ENCODE measurements at regions not wholly inside any gene's neighbourhood (a gene's known extent, or its start where the extent isn't known, plus 50 kb on each side); places are given as distances from the start of the nearest gene placed in this dataset.

DNA sequence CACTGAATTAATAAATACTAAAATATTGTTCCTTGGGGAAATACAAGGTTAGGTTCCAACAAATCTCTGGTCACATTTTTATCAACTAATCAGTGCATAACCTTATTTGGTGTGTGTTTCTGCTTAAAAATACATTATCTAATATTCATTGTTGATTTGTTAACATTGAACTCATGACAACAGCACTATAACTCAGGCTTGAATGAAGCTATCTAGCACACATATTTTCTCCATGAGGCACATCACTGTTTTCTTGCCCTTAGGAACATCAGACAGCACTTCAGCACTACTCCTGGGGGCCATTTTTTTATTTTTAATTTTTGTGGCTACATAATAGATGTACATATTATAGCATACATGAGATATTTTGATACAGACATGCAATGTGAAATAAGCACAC lies 277.2 kb upstream of the NT5E start:
- no TSS peak for BruUV-seq (replicated peaks)
- no peak overlapping the region for H3K4me3 ChIP-seq

More for the DNA sequence above, 277.2 kb upstream of the NT5E start:
- in situ Hi-C loops (cut with MboI), result no loop called here
- Histone ChIP-seq H3K9me1 (ENCODE audit: control insufficient read depth, insufficient read depth, low read length) (no peaks in the 10 kb centered on the region), H3K9ac (ENCODE audit: insufficient read depth in 1 of 2, low read depth in 2 of 2, low read length in 2 of 2) (no peak overlapping the region), H3K79me2 (ENCODE audit: control insufficient read depth, insufficient read depth, low read length) (no peaks in the 10 kb centered on the region), H3K36me3 (ENCODE audit: control insufficient read depth, insufficient read depth, low read length) (no peaks in the 10 kb centered on the region), H3K27ac (ENCODE audit: extremely low read depth, low read depth, low read length) (no peak overlapping the region), H3K27me3 (ENCODE audit: control insufficient read depth in 2 of 2, insufficient read depth in 2 of 2, low read length in 2 of 2) (no peaks in the 10 kb centered on the region), H3K4me2 (ENCODE audit: insufficient read depth, low read length) (no peak overlapping the region), H4K20me1 (replicated peaks; ENCODE audit: control insufficient read depth, insufficient read depth, low read length) (no peaks in the 10 kb centered on the region), H3K4me1 (replicated peaks in 1 of 2; ENCODE audit: control insufficient read depth in 2 of 2, insufficient read depth in 2 of 2, low read length in 2 of 2) (no peaks in the 10 kb centered on the region), H3K9me3 (replicated peaks; ENCODE audit: control insufficient read depth, insufficient read depth, low read depth, low read length) (no peaks in the 10 kb centered on the region), H2AFZ (ENCODE audit: low read depth, low read length) (no peak overlapping the region)
- no peak for ATAC-seq
- FAIRE-seq, result no peak
- intact Hi-C loops (cut with micrococcal nuclease), result no loop called here
- no peak for DNase-seq (ENCODE audit: extremely low read depth in 1 of 4, low spot score in 3 of 4)
- POLR2A ChIA-PET, result no interaction called here
- no peak for TF ChIP-seq FOSL1 (tag; conservative IDR thresholded peaks at IDR 0.05)
- no peak for TF ChIP-seq SMC3 (conservative IDR thresholded peaks at IDR 0.05; ENCODE audit: insufficient read depth, low read depth, low read length)
- TF ChIP-seq GTF2F1 (IDR thresholded peaks at IDR 0.05; ENCODE audit: low read depth, low read length), result no peak
- no peak for TF ChIP-seq SRSF9 (IDR thresholded peaks at IDR 0.05; ENCODE audit: borderline replicate concordance, low read depth, low read length)
- no peak for TF ChIP-seq NFYB (IDR thresholded peaks at IDR 0.05; ENCODE audit: extremely low read depth, insufficient read length)
- no peak for TF ChIP-seq KLF1 (tag; IDR thresholded peaks at IDR 0.05)
- no peak for TF ChIP-seq FOXA3 (CRISPR knock-in tag; conservative IDR thresholded peaks at IDR 0.05 in 1 of 2, IDR thresholded peaks at IDR 0.05 in 1 of 2)
- TF ChIP-seq, protein P1, sequence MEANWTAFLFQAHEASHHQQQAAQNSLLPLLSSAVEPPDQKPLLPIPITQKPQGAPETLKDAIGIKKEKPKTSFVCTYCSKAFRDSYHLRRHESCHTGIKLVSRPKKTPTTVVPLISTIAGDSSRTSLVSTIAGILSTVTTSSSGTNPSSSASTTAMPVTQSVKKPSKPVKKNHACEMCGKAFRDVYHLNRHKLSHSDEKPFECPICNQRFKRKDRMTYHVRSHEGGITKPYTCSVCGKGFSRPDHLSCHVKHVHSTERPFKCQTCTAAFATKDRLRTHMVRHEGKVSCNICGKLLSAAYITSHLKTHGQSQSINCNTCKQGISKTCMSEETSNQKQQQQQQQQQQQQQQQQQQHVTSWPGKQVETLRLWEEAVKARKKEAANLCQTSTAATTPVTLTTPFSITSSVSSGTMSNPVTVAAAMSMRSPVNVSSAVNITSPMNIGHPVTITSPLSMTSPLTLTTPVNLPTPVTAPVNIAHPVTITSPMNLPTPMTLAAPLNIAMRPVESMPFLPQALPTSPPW (CRISPR knock-in tag; IDR thresholded peaks at IDR 0.05), result no peak
- TF ChIP-seq ARNT (IDR thresholded peaks at IDR 0.05), result no peak
- TF ChIP-seq BCL6 (CRISPR knock-in tag; IDR thresholded peaks at IDR 0.05), result no peak
- no peak for TF ChIP-seq ZNF75A (CRISPR knock-in tag; IDR thresholded peaks at IDR 0.05)
- no peak for TF ChIP-seq TBL1XR1 (IDR thresholded peaks at IDR 0.05; ENCODE audit: low read length in 2 of 2)
- no peak for TF ChIP-seq CHD2 (IDR thresholded peaks at IDR 0.05; ENCODE audit: low read depth, low read length)
- TF ChIP-seq GABPA (tag; conservative IDR thresholded peaks at IDR 0.05; ENCODE audit: low read depth), result no peak
- no peak for TF ChIP-seq IFI16 (CRISPR knock-in tag; IDR thresholded peaks at IDR 0.05)
- TF ChIP-seq ZNF696 (CRISPR knock-in tag; conservative IDR thresholded peaks at IDR 0.05), result no peak
- TF ChIP-seq NRF1 (conservative IDR thresholded peaks at IDR 0.05 in 1 of 2, IDR thresholded peaks at IDR 0.05 in 1 of 2), result no peak
- TF ChIP-seq ELF4 (CRISPR knock-in tag; IDR thresholded peaks at IDR 0.05), result no peak
- CTCF ChIA-PET (ENCODE audit: low intra/inter-chr PET ratio), result no interaction called here

Measured in K562 (cell line).